IPS-NIHi7 (cell line): ENCODE measurements at regions not wholly inside any gene's neighbourhood (a gene's known extent, or its start where the extent isn't known, plus 50 kb on each side); places are given as distances from the start of the nearest gene placed in this dataset.

Experiments used
- DNase-seq: peaks from one replicate; pipeline ENCODE4 v3.0.0; 2012; ENCODE audit warnings: mixed read lengths; ENCODE audit errors: extremely low spot score

DNA sequence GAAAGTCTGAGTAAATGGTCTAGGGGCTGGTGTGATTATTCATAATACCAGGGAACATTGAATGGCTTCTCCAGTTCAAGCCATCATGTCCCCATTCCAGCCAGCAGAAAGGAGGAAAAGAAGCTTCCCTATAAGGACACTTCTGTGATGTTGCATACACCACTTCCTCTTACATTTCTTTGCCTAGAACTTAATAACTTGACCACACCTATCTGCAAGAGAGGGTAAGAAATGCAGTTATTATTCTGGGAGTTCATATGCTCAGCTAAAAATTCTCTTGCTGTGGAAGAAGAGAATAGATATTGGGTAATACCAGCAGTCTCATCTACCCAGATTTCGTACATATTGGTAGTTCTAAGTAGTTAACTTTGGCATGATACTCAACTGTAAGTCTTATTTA is 166.1 kb downstream of the SLC28A3 start:
- DNase-seq = no peak

DNA sequence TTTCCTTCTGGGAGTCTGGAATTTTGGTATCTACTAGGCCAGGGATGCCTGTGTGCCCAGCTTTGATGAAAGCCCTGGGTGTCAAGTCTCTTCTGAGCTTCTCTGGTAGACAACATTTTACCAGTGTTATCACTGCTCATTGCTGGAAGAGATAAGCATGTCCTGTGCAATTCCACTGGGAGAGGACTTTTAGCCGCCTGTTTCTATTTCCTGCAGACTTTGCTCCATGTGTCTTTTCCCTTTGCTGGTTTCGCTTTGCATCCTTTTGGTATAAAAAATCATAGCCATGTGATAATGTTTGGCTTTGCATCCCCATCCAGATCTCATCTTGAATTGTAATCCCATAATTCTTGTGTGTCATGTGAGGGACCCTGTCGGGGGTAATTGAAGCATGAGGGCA is 163.2 kb downstream of the SLC28A3 start:
- no peak for DNase-seq

DNA sequence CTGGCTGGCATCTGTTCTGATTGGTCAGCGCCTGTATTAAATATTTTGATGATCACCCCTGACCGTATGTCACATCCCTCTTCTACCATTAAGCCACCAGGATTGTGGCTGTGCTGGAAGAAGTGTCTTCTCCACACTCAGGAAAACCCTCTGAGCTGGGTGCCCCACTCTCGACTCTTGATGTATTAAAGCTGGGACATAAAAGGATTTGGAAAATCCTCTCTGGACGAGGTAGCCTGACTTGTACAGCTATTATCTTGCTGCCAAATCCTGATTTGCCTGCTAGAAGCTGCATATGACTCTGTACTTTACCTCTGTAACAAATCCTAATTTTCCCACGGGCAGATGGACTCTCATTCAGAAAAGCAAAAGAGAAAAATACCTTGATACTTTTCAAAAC is 161.0 kb downstream of the SLC28A3 start:
- DNase-seq = no peak

DNA sequence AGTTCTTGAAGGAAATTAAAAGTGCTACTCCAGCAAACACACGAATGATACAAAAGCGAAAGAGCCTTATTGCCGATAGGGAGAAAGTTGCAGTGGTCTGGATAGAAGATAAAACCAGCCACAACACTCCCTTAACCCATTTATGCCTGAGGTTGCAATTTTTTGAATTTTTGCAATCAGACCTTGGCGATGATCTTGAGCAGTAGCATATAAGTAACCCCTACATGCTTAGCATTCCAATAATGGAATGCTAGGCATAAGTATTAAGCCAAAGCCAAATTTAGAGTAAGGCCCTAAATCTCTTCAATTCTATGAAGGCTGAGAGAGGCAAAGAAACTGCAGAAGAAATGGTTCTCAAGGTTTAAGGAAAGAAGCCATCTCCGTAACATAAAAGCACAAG is 153.5 kb downstream of the SLC28A3 start:
- DNase-seq = no peak

DNA sequence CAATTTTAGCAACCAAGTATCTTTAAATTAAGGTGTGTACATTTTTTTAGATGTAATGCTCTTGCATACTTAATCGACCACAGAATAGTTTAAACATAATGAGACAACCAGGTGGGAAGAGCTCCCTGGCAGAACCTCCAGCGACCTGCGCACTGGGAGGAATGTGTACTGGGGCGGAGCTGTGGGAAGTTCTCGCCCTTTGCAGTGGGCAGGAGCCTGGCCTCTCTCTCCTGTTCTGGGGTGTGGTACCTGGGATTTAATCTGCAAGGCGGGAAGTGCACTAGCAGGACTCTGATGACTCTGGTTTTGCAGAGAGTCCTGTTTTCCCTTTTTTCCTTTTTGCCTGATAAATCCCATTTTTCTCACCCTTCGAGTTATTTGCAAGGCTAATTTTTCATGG is 150.7 kb downstream of the SLC28A3 start:
- no peak for DNase-seq

DNA sequence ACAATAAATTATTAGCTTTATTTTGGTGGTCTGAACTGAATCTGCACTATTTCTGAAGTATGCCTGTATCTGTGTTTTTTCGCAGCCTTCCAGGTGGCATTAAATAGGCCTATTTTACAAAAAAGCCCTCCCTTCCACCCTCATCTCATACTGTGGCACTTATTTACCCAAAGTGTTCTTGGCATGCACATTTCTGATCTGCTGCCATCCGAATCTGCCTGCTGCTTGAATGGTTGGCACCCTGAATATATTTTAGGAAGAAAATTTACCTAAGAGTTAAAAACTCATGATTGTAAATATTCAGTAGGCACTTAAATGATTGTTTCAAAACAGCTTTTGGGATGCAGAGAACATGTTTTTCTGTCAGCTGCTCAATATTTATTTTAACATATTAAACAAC is 150.1 kb downstream of the SLC28A3 start:
- DNase-seq = no peak

DNA sequence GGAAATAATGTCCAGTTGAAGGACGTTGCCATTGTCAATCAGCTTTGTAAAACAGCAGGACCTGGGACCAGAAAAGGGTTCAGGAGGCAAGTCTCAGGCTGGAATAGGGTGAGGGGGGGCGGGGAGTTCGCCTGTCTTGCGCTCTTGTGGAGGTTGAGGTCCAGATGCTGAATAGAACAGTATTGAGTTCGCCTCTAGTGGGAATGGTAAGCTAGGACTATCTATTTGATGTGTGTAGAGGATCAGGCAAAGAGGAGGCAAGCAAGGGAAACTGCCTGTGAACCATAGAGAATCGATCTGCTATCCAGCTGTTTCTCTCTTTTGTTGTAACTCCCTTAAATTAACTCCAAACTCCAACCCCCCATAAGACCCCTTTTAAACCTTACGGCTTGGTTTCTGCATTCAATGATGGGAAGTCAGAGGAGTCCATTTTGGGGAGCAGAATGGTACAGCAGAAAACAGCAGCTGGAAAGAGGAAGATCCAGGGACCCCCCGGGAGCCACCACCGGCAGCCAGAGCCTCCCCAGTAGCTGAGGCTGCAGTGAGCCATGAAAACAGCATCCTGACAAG is 133.7 kb downstream of the SLC28A3 start:
- no peak for DNase-seq

DNA sequence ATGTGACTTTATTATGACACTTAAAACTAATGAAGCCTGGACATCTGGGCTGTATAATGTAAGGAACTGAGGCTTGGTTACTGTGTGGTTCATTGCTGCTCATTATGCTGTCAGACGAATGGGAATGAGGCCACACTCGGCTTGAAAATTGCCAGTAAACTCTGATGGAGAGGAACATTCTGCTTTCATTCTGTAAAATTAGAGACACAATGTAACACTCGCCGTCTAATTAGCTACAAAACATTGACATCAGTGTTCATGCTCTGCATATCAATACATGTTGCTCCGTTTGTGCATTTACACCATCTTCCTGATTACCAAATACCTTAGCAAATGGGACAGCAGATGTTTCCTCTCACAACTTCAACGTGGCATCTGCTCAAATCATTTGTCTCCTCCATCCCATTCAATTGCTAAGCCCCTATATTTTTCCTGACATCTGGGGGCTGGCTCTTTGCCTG is 133.0 kb downstream of the SLC28A3 start:
- no peak for DNase-seq

DNA sequence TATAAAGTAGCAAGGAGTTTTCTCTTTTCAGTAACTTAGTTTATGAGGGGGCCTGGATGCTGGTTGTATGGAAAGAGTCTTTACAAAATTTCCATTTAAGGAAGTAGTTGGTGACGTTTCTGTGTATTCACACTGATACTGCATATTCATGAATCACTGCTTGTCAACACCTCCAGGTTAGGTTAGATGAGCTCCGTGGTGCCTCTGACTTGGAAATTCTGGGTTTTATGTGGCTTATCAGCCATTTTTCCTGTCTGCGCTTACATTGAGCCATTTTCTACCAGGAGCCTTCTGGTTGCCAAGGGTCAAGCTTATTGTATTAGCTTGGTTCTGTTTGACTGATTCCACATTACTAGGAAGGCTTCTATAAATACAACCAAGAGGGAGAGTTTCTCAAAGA is 128.3 kb downstream of the SLC28A3 start:
- DNase-seq = no peak

DNA sequence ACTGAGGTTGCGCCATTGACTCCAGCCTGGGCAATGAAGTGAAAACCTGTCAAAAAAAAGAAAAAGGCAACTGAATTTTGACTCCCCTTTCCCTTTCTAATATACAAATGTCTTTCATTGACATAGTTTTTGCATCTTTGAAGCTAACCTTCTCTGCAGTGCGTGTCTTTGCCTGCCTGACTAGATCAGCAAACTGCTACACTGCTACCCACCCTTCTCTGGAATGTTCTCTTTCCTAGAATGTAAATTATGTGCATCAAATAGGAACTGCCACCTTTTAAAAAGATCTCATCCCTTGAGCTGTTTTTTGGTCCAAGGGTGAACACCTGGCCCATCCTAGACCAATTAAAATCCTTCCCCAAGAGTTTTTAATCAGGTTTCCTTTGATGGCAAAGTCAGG is 127.6 kb downstream of the SLC28A3 start:
- DNase-seq = no peak

DNA sequence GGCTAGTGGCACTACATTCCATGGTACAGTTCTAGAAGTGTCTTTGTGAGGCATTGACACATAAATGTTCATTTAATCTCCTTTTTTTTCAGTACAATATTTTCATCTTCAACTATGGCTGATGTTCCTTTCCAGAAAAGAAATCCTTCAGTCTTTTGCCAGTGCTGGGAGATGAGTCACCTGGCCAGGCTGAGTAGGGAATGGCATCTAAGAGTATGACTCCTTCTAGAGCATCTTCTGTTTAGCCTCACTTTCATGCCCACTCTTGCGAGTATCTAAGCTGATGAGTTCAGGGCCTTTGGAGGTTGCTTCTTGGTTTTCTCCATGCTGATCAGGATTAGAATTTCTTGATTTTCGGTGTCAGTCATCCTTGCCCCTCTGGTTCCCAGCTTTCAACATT is 124.4 kb downstream of the SLC28A3 start:
- no peak for DNase-seq

DNA sequence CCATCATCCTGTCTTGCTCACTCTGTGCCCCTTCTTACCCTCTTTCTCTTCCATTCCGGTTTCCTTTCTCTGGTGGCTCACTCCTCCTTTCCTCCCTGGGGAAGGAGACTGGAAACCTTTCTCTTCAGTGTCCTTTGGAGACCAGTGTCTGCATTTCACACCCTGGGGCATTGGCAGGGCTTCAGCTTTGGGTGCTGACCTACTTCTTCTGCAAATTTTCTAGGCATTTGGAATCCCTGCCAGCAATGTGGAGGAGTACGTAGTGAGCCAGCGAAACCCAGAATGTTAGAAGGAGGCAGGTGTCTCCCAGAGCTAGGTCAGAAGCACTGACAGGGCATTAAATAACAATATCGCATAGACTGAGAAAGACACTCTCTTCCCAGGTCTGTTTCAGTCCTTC is 122.2 kb downstream of the SLC28A3 start:
- DNase-seq = no peak

DNA sequence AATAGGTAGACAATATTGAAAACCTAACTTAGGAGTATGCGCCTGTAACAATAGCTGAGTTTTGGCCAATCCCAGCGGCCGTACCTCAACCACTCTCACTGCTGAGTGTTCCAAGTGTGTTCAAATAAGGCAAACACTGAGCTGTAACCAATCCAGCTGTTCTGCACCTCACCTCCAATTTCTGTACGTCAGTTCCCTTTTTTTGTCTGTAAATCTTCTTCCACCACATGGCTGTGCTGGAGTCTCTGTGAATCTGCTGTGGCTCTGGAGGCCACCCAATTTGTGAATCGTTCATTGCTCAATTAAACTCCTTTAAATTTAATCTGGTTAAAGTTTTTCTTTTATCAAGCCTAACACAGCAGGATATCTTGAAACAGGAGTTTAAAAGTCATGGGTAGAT is 116.3 kb downstream of the SLC28A3 start:
- no peak for DNase-seq
